Cardiac muscle cell (in vitro differentiated cells and primary cell): ENCODE measurements at regions not wholly inside any gene's neighbourhood (a gene's known extent, or its start where the extent isn't known, plus 50 kb on each side); places are given as distances from the start of the nearest gene placed in this dataset.
"Not testable (repeated sequence)": the region's sequence is repeated elsewhere in the genome, so short reads cannot be mapped to it uniquely, and the experiment has no call there.

ENCODE experiments used
- DNase-seq, 2 donors: peaks; one replicate each; pipeline versions ENCODE4 v3.0.0 to v3.0.0-alpha.2; 2010 to 2017; ENCODE audit warnings: low read depth in 1 of 2, low spot score in 1 of 2
- H3K27ac ChIP-seq: fragments of 200-600 bp; sonication (generic); 2 replicates; pipeline ENCODE4 v1.5.1; 2016
- H3K27me3 ChIP-seq: fragments of 200-600 bp; sonication (generic); 2 replicates; pipeline ENCODE4 v1.6.0; 2016; ENCODE audit warnings: control low read depth
- H3K36me3 ChIP-seq: fragments of 200-600 bp; sonication (generic); 2 replicates; pipeline ENCODE4 v1.5.1; 2016; ENCODE audit warnings: control low read depth
- H3K4me1 ChIP-seq: fragments of 200-600 bp; sonication (generic); 2 replicates; pipeline ENCODE4 v1.8.1; 2017; ENCODE audit warnings: low read depth, mild to moderate bottlenecking, mixed run types
- H3K4me3 ChIP-seq: fragments of 200-600 bp; sonication (generic); 2 replicates; pipeline ENCODE4 v1.5.1; 2016; ENCODE audit warnings: mild to moderate bottlenecking
- H3K9me3 ChIP-seq: fragments of 200-600 bp; sonication (generic); 2 replicates; pipeline ENCODE4 v1.5.1; 2017; ENCODE audit warnings: low read depth, mild to moderate bottlenecking, control low read depth
- CTCF ChIP-seq: IDR thresholded peaks from 2 replicates; pipeline ENCODE4 v1.5.1; 2012; ENCODE audit warnings: low read depth, mild to moderate bottlenecking, low read length

- Histone ChIP-seq H3K27ac (no peak overlapping the region), H3K9me3 (no peaks in the 10 kb centered on the region), H3K27me3 (no peaks in the 10 kb centered on the region), H3K4me1 (no peaks in the 10 kb centered on the region), H3K36me3 (no peaks in the 10 kb centered on the region), H3K4me3 (no peak overlapping the region)
- no peak for TF ChIP-seq CTCF
- DNase-seq = peak in 1 of 2 donors; percentile 42
Observed at GRCh38 chr2:75432761-75433361, 127.9 kb downstream of the EVA1A start.

GRCh38 chr2:75431763-75432162, 129.0 kb downstream of the EVA1A start:
- Histone ChIP-seq H3K27ac (no peak overlapping the region), H3K27me3 (no peaks in the 10 kb centered on the region), H3K4me1 (no peaks in the 10 kb centered on the region), H3K9me3 (no peaks in the 10 kb centered on the region), H3K36me3 (no peaks in the 10 kb centered on the region), H3K4me3 (no peak overlapping the region)
- no peak for DNase-seq
- no peak for TF ChIP-seq CTCF

GRCh38 chr2:75431276-75431675, 129.5 kb downstream of the EVA1A start:
- Histone ChIP-seq H3K27me3 (no peaks in the 10 kb centered on the region), H3K9me3 (no peaks in the 10 kb centered on the region), H3K27ac (no peak overlapping the region), H3K4me3 (no peak overlapping the region), H3K4me1 (no peaks in the 10 kb centered on the region), H3K36me3 (no peaks in the 10 kb centered on the region)
- TF ChIP-seq CTCF = no peak
- no peak for DNase-seq

GRCh38 chr2:75430449-75430848, 130.3 kb downstream of the EVA1A start:
- DNase-seq, H3K36me3 ChIP-seq, H3K4me3 ChIP-seq, H3K27me3 ChIP-seq, H3K4me1 ChIP-seq, H3K9me3 ChIP-seq, H3K27ac ChIP-seq: not testable (repeated sequence)

- H3K4me3 ChIP-seq = no peak overlapping the region
- no peaks in the 10 kb centered on the region for H3K27me3 ChIP-seq
- H3K27ac ChIP-seq = no peak overlapping the region
- H3K36me3 ChIP-seq = no peaks in the 10 kb centered on the region
- no peaks in the 10 kb centered on the region for H3K9me3 ChIP-seq
- H3K4me1 ChIP-seq = no peaks in the 10 kb centered on the region
- no peak for DNase-seq
- TF ChIP-seq CTCF = no peak
Observed at GRCh38 chr2:75428646-75429443, 131.9 kb downstream of the EVA1A start.

GRCh38 chr2:75428060-75428459, 132.7 kb downstream of the EVA1A start:
- H3K4me1 ChIP-seq = no peaks in the 10 kb centered on the region
- H3K27ac ChIP-seq = no peak overlapping the region
- no peaks in the 10 kb centered on the region for H3K9me3 ChIP-seq
- no peak overlapping the region for H3K4me3 ChIP-seq
- TF ChIP-seq CTCF = no peak
- no peaks in the 10 kb centered on the region for H3K27me3 ChIP-seq
- DNase-seq = peak in 1 of 2 donors; percentile 11
- no peaks in the 10 kb centered on the region for H3K36me3 ChIP-seq
